Glomerular endothelial cell (primary cell): ENCODE measurements at regions not wholly inside any gene's neighbourhood (a gene's known extent, or its start where the extent isn't known, plus 50 kb on each side); places are given as distances from the start of the nearest gene placed in this dataset.

ENCODE experiments used
- DNase-seq: peaks from one replicate; pipeline ENCODE4 v3.0.0-alpha.2; 2011; ENCODE audit warnings: low read depth, low spot score; ENCODE audit errors: extremely low read depth

DNA sequence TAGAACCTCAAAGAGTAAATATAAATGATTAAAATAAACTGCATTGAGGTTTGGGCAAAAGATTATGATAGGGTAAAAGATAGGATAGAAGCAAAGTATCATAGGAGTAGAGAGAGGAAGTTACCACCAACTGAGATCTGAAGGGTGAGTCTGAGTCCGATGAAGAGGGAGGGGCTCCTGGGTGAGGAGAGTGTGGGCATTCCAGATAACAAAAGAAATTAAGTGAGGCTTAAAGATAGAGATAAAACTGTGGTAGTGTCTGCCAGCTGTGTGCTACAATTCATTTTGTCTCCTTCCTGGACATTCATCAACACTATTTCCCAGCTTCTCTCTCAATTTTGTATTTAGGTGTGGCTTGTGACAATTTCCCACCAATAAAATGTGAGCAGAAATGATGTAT is 343.0 kb upstream of the PLSCR5 start:
- no peak for DNase-seq

DNA sequence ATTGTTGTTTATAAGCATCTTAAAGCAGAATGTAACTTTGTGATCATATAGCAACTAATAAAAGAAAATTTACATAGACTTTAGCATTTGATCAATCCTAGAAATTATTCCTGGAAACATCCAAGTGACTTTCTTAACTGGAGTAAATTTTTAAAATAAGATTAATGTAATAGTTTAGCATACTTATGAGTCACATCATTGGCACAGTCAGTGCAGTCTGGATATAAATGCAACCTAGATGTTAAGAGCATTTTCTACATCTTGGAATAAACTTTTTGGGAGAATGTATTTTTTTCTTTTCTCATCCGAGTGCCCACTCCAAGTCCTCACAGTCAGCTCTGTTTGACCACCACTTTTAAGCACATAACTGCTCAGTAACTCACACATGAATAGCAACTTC is 324.6 kb upstream of the PLSCR5 start:
- no peak for DNase-seq

DNA sequence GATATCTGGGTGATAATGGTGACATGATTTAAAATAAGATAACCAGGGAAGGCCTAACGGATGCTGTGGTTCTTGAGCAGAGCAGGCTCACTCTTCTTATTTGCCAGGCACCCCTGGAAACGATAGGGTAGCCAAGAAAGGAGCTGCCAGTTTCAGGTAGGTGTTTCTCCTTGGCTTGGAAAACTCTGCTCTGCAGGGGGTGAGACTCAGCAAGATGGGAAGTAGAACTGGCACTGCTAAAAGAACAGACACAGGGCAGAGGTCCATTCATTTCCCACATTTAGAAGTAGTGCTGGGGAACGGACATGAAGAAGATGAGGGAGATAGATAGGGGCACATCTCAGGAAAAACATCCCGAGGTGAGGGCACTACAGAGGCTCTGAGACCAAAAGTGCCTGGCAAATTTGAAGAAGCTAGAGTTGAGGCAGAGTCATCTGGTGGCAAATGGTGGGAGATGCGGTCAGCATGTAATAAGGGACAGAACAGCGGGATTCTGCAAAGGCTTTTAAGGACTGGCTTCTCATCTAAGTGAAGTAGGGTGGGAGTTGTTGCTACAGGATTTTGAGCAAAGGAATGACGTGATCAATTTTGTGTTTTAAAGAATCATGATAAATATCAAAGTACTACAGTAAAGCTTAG is 323.4 kb upstream of the PLSCR5 start:
- DNase-seq, result no peak

DNA sequence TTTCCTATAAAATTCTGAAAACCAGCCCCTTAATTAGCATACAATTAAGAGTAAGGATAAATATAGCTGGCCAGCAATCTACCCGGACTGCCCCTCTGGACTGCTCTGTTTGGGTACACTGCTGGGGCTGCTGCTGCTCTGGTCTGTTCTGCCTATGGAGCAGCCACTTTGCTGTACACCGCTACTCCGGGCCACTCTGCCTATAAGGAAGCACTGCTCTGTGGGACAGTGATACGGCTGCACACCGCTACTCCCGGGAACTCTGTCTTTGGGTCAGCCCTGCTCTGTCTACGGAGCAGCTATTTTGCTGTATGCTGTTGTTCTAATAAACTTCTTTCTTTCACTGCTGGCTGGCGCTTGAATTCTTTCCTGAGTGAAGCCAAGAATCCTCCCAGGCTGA is 316.5 kb upstream of the PLSCR5 start:
- no peak for DNase-seq

DNA sequence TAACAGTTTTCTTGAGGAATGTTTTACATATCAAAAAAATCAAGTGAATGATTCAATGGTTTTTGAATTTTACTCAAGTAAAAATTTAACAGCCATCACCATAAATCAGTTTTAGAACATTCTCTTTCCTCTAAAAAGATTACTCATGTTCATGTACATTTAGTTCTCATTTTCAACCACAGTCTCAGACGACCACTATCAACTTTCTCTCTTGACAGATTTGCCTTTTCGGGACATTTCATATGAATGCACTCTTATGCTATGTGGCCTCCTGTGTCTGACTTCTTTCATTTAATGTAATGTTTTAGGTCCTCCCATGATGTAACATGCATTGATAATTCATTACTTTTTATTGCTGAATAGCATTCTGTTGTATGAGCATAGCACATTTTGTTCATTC is 309.3 kb upstream of the PLSCR5 start:
- no peak for DNase-seq

DNA sequence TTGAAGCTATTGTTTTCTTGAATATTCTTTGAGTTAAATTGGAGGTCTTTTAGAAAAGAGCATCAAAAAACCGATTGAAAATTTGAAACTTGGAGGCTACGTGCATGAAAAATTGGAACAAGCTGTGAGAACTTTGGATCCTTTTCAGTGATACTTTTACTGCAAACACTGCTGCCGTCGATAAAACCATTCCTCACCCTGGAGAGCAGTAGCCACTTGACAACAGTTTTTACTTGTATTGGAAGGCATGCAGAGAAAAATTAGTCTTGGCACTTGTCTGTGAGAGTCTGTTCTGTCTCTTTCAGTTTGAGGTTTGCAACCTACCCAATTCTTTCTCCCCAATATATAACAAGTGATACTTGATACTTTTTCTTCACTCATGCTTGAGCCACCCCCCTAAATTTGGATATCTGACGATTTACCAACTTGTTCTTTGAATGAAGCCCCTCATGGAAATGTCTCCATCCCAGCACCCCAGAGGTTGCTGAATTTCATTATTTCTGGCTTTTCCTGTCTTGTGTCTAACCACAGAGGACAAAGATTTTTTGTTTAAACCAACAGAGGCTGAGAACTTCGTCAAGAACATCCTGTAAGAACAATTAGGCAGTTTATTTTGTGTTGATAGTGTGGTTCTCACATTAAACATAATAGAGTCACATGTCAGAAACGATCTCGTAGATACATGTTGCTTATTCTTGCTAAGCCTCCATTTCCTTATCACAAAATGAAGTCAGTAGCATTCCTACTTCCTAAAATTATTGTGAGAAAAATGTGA is 307.3 kb upstream of the PLSCR5 start:
- DNase-seq, result no peak

DNA sequence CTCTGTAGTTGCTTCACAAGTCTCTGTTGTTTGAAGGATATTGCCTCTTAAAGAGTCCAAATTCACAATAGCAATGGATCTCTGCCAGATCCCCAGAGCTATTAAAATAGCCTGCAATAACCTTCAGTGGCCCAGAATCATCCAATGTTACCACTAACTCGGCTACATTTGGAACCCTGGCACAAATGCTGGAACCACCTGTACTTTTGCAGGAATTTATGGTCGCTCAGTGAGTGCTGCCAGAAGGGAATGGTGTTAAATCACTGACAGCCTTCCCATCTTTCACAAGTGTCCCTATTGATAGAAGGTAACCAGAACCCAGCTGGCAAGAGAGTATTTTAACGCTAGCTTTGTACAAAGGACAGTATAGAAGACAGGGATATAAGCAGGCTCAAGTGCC is 298.8 kb upstream of the PLSCR5 start:
- DNase-seq, result no peak

DNA sequence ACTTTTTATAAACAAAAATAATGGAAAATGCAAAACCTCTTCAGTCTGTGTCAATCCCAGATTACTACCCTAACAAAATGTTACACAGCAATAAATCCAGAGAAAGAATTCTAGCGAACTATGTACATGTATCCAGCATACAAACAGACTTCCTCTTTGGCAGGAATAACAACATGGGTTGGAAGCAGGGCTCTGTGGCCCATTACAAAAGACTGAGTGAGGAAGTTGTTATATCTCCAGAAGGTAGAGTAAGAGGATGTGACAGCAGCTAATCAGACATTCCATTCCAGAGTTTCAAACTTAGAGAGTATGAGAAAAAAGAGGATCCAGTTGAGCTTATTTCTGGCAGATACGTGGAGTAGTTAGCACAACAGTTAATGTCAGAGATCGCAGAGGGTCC is 294.0 kb upstream of the PLSCR5 start:
- peak; percentile 29 for DNase-seq

DNA sequence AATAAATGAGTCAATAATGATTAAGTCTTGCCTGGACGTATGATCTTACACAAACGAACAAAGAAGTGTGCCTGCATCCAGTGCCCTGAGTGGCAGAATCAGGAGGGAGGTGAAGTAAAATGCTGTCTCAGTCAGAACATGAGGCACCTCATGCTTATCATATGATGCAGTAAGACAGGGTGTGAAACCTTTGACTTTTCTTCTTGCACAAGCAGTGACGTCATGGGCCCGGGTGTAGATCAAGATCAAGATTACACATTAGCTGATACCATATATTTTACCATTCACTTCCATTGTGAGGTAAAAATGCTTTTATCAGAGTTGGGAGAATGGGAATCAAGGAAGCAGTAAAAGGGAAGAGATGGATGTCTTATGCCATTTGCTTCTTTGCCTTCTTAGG is 291.6 kb upstream of the PLSCR5 start:
- no peak for DNase-seq

DNA sequence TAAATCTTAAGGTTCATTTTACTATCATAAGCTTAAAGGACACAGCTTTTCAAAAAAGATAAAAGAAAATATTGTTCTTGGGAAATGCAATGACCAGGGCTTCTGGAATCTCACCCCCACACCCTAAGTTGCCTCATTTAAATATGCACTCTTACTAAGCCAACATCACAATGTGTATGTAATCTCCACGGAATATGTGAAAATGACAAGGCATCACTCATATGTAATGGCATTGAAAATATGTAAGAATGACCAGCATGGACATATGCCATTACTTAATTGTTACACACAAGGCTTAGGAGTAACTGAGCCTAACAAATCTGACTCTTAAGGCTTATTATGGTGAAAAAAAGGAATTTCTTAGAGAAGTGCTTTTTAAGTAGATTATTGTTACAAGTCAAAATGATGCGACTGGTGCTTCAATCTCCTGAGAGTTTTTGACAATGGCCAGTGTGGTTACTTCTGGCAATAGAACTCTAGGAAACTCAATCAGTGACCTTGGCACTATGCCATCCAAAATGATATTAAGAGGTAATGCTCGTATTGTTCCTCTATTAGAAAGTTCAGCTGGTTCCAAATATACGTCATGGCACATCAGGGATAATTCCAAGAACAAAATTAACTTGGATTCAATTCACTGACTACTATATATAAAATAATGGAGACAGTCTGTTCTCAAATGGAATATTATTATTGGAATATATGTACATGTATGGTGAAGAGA is 290.0 kb upstream of the PLSCR5 start:
- DNase-seq, result no peak

DNA sequence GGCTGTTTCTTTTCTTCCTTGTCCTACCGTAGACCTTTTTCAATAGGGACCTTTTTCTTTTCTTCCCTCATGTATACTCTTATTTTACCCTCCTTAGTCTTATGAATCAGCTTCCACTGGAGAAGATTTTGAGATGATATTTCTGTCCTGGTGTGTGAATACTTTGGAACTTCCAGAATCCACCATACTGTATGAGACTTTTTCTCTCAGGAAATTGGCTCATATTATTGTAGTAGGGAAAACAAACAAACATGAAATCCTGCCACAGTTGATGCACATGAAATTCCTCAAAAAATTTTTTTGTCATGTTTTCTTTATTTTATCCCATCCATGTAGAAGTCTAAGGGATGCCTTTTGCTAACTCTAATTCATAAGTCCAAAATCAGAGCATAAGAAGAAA is 289.3 kb upstream of the PLSCR5 start:
- DNase-seq, result no peak

DNA sequence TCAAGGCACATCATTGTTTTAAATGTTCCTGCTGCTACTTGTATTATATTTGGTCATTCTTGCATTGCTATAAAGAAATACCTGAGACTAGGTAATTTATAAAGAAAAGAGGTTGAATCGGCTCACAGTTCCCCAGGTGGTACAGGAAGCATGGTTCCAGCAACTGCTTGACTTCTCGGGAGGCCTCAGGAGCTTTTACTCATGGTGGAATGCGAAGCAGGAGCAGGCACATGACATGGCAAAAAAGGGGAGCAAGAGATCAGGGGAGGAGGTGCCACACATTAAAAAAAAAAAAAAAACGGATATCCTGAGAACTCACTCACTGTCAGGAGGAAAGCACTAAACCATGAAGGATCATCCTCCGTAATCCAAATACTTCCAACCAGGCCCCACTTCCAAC is 286.9 kb upstream of the PLSCR5 start:
- DNase-seq, result no peak

DNA sequence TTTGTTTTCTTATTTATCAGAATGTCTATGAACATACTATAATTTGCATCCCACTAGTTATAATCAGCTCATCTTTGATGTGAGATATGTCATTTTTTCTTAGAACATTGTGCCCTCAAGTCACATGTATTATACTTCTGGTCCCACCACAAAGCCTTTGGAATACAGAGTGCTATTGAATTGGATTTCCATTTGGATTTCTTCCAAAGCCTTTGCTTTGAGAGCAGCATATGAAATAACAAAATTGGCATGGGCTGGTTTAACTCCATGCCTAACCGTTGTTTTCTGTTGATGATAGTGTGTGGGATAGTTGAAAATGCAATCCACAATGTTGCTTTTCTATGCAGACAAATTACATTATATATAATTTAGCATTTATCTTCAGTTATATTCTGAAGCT is 284.5 kb upstream of the PLSCR5 start:
- DNase-seq, result no peak

DNA sequence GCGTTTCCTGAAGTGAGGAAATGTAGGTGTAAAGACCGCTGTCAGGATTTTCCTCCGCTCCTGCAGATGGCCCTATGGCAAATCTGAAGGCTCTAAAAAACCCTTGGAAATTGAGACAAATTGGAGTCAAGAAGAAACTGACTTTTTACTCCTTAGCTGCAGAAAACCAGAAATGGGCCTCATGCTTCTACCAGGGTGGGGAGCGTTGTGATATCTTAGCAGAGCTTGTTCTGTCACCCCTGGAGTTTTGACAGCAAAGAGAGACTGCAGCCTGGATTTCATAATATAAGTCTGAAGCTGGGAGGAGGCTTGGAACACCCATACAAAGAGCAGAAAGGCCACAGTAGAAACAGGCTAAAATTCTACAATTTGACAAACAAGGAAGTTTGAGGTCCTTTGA is 283.0 kb upstream of the PLSCR5 start:
- no peak for DNase-seq

DNA sequence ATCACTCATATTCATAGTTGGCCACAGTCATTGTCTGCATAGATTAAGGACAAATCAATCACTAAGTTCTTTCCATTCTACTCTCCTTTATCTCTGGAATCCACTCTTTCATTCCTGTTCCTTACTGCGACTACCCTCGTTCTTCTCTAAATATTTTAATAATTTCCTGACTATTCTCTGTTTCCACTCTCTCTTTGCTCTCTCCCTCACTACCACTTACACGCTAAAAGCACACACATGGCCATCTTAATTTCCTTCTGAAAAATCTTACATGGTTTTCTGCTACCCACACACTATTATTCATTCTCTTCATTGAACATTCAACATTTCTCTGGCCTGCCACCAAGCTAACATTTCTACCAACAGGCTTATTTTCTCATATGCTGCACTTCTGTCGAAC is 279.6 kb upstream of the PLSCR5 start:
- DNase-seq, result no peak

DNA sequence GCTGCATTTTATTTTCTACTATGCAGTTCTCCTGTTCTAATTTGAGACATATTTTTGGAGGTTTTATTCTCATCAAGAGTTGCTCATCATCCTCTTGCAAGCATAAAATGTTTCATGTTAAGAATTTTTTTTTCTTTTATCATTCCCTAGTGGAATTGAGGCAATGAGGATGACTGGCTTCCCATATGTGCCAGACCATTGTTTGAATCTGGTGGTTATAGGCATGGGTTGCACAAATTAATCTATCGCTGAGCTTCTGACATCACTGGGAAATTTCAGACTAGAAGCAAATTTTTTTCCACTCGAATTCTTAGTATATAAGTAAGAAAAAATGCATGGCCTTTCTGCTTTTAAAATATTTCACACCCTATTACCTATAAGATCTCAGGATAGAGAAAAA is 279.1 kb upstream of the PLSCR5 start:
- DNase-seq, result no peak

DNA sequence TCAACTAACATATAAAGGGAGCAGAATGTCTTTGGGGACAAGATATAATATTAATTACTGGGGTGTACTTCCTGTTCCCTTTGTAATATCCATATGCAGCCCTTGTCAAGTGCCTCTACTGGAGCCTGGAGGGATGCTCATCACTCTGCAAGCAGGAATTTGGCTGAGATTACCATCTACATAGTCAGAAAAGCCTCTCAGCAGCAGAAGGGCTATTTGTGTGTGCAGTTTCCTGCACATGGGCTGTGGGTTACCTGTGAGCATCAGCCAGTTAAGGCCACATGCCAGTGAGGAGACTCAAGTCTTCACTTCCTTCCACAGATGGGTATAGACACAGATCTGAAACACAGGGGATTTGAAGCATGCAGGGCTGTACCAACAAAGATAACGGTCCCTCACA is 278.1 kb upstream of the PLSCR5 start:
- DNase-seq, result no peak

DNA sequence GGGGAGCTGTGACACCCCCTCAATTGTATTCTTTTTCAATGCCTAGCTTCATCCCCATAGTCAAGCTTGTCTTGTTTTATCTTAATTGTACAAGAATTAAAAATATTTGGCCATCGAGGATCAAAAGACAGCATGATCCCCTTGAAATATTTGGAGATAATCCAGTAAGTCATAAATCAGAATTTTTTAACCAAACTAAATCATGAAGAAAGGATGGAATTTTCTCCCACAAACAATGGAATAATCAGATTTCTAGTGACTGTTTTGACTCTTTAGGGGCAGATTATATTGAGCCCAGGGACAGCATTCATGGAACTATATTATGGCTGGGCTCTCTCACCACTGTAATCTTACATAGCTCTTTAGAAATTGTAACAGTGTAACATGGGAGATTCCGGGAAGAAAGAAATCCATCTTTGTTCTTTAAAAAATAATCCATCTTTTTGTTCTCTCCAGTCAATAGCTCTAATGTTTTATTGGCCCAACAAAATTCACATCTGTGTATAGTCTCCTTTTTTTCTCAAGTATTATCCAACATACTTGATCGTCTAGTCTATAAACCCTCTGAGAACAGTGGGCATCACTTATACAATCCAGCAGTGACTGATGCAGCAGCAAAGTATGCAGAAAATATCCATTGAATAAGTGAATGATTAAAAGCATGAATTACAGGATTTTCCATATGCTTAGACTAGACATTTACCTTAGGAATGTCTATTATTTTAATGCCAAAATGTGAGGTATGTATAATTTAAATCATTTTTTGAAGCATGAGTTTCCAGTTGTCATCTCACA is 277.0 kb upstream of the PLSCR5 start:
- DNase-seq, result no peak

DNA sequence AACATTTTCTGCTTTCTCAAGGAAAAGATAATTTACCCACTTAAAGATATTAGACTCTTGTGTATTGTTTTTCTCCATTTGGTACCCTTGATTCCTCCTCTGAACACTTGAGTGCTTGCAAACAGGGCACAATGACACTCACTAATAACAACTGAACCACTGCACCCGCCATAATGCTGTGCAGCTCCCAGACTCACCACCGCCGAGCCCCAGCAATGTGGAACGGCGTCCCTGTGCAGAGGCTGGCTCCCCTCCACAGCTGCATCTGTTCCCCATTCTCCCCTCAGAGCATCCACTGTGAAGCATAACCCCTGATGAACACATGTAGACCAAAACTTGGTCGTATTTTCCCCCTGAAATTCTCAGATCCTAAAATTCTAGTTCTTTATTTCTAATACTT is 276.2 kb upstream of the PLSCR5 start:
- no peak for DNase-seq

DNA sequence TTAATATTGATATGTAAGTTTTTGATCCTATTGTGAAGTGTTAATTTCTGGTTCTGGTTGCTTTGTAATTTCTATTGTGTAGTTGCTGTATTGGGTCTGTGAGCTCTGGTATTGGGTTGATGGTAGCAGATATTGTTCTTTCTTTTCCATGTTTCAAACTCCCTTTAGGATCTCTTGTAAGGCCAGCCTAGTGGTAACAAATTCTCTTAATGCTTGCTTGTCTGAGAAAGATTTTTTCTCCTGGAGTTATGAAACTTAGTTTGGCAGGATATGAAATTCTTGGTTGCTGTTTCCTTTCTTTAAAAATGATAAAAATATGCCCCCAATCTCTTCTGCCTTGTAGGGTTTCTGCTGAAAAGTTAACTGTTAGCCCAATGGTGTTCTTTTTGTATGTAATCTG is 268.6 kb upstream of the PLSCR5 start:
- DNase-seq, result no peak

DNA sequence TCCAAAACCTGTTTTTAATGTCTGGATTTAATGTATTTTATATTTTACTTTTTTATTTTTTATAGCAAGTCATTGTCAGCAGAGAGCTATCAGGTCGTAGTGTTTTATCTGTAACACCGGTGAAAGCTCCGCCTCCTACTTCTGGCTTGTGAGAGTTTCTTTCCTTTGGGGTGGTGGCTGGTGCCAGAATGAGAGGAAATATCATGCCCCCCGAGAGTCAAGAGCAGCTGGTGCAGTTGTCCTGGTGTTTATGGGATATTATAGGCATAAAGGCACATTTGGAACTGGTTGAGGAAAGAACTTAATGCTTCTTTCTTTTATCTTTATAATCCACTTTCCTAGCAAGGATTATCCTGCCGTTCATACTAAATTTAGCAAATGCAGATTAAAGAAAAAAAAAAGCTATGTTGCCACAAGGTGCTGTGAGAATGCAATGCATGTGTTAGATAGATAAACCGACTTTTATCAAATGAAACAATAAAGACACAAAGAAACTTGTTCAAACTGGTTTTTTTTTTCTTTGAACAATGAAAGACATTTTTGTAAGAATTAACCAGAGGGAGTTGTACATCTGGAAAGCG is 260.1 kb upstream of the PLSCR5 start:
- DNase-seq, result no peak
